ENCODE measurements at regions not wholly inside any gene's neighbourhood (a gene's known extent, or its start where the extent isn't known, plus 50 kb on each side); places are given as distances from the start of the nearest gene placed in this dataset.

GRCh38 chr14:104309657-104310369 lies 171.4 kb downstream of the KIF26A start:
- ATAC-seq (ENCODE audit: low FRiP score) (no peak), DNase-seq (ENCODE audit: low spot score) (no peak)
- TF ChIP-seq CTCF (IDR thresholded peaks at IDR 0.05) = no peak

GRCh38 chr14:104311358-104311757 lies 173.0 kb downstream of the KIF26A start:
- no peak for ATAC-seq (ENCODE audit: low FRiP score)
- no peak for DNase-seq (ENCODE audit: low spot score)
- no peak for TF ChIP-seq CTCF (IDR thresholded peaks at IDR 0.05)

GRCh38 chr14:104313674-104314073 lies 175.3 kb downstream of the KIF26A start:
- no peak for ATAC-seq (ENCODE audit: low FRiP score)
- TF ChIP-seq CTCF (IDR thresholded peaks at IDR 0.05) = no peak

GRCh38 chr14:104314251-104314941 lies 176.0 kb downstream of the KIF26A start:
- DNase-seq (ENCODE audit: low spot score) (no peak), ATAC-seq (ENCODE audit: low FRiP score) (no peak)
- no peak for TF ChIP-seq CTCF (IDR thresholded peaks at IDR 0.05)

More at GRCh38 chr14:104313674-104314073, 175.3 kb downstream of the KIF26A start:
- no peak for DNase-seq (ENCODE audit: low spot score)

GRCh38 chr14:104315169-104315568 lies 176.8 kb downstream of the KIF26A start:
- TF ChIP-seq CTCF (IDR thresholded peaks at IDR 0.05) = no peak
- ATAC-seq (ENCODE audit: low FRiP score) = no peak
- no peak for DNase-seq (ENCODE audit: low spot score)

- ATAC-seq (ENCODE audit: low FRiP score) (no peak), DNase-seq (ENCODE audit: low spot score) (no peak)
- TF ChIP-seq CTCF (IDR thresholded peaks at IDR 0.05) = no peak
These were observed 177.2 kb downstream of the KIF26A start for GRCh38 chr14:104315625-104316024.
